ENCODE measurements at regions not wholly inside any gene's neighbourhood (a gene's known extent, or its start where the extent isn't known, plus 50 kb on each side); places are given as distances from the start of the nearest gene placed in this dataset.

- TF ChIP-seq ZNF274 (IDR thresholded peaks at IDR 0.05; ENCODE audit: low read depth, low read length): no peak
- no peak for TF ChIP-seq CTCF (IDR thresholded peaks at IDR 0.05 in 2 of 3, conservative IDR thresholded peaks at IDR 0.05 in 1 of 3; ENCODE audit: borderline replicate concordance in 1 of 3, insufficient read depth in 1 of 3, low read depth in 2 of 3, low read length in 2 of 3)
- no peak for TF ChIP-seq POLR2A (IDR thresholded peaks at IDR 0.05; ENCODE audit: borderline replicate concordance, extremely low read depth, insufficient read depth, insufficient read length)
- TF ChIP-seq POLR2AphosphoS5 (IDR thresholded peaks at IDR 0.05; ENCODE audit: low read depth, low read length): no peak
- TF ChIP-seq MAX (IDR thresholded peaks at IDR 0.05): no peak
- no peak for TF ChIP-seq YY1 (IDR thresholded peaks at IDR 0.05; ENCODE audit: extremely low read depth, insufficient replicate concordance, low read depth, low read length)
- TF ChIP-seq SP1 (IDR thresholded peaks at IDR 0.05; ENCODE audit: low read depth): no peak
- TF ChIP-seq EZH2 (IDR thresholded peaks at IDR 0.05): no peak
- TF ChIP-seq EZH2phosphoT487 (IDR thresholded peaks at IDR 0.05; ENCODE audit: borderline replicate concordance): no peak
Observed at GRCh38 chr12:24268663-24269186, 319.3 kb upstream of the SOX5 start.

Measured in HCT116 (cell line).